ENCODE measurements at regions not wholly inside any gene's neighbourhood (a gene's known extent, or its start where the extent isn't known, plus 50 kb on each side); places are given as distances from the start of the nearest gene placed in this dataset.
"Not testable (repeated sequence)": the region's sequence is repeated elsewhere in the genome, so short reads cannot be mapped to it uniquely, and the experiment has no call there.

DNA sequence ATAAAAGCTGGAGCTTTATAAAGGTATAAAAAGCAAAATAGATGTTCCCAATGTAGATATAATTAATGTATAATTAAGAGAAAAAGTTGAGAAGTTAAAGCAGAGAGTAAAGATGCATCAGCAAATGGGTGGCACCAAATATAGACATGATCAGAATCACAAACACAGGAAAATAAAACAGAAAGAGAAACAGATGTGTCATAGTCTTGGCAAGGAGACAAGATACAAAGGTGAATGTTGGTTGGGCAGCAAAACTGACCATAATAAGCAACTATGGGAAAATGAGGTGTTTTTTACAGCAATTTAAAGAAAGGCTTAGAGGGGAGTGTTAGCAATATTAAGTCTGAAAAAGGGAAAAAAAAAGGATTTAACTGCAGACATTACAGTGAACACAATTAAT, 135.4 kb upstream of the CLEC14A start:
- DNase-seq: no peak

DNA sequence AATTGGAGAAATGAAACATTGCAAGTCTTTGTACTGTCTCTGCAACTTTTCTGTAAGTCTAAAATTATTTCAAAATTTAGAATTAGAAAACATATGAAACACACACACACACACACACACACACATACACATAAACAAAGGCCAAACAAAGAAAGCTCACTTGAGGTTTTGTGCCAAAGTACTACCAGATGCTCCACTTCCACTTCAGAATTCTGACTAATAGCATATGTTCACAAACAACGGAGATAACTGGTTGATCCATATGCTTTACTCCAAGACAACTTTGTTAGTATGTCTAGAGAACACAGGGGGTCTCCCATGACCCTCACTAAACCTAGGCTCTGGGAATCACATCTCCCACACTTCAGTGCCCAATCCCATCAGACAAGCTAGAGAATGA, 133.8 kb upstream of the CLEC14A start:
- DNase-seq: no peak

DNA sequence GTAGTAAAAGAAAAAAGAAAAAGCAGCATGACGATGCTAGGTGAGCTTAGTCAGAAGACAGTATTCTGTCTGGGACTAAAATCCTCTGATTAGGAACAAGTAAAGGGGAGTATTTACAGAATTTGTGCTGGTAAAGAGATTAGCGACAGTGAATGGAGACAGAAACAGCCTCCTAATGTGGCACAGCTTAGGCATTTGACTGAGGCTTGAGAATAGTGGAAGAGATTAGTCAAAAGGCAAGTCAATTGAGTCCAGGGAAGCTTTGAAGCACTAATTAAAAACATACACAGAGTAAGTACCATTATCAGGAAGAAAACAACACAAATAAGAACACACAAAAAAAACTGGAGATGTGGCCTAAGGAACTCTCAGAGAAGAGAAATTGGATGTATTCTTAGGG, 131.9 kb upstream of the CLEC14A start:
- DNase-seq: no peak

DNA sequence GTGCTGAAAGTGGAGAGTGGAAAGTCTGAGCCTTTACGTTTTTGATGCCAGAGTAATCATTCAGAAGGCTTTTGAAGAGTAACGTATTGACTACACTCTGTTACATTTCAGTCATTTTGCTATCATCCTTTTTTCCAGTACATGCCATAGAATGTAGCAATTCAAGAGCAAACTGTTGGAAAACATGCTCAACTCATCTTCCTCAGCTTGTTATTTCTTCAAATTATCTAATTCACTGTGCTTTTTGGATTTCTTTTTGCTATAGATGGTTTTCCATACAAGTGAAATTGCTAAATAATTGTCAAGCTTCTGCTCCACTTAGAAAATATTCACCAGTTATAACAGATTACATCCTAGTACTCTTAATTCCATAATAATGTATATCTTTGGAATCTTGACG, 129.9 kb upstream of the CLEC14A start:
- no peak for DNase-seq

DNA sequence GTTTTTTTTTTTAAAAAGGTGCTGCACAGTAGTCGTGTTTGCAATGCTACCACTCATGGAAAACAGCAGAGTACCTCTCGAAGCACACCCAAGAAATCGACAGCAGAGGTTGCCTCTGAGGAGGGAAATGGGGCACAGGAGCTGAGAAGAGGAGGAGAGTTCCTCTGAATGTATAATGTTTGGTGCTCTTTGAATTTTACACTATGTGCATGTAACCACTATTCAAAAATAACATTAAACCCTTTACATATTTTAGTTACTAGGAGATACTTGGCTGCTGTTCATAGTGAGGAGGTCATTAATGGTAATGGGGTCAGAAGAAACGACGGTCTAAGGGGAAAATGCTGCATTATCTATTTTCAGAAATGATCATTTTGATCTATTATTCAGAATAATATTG, 129.4 kb upstream of the CLEC14A start:
- no peak for DNase-seq

DNA sequence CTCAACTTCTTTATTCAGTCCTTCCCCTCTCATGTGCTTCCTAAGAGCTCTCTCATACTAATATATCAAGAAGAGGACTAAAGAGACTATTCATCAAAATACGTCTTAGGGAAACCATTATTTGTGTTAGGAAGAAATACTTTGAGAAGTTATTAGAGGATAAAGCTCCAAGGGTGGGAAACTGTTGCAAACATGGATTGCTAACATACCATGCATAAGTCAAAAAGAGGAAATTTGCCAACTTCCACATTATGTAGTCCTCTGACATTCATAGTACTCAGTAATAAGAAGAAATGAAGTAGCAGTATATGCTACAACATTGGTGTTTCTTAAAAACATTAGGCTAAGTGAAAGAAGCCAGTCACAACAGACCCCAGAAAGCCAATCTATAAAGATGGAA, 128.8 kb upstream of the CLEC14A start:
- DNase-seq: no peak

DNA sequence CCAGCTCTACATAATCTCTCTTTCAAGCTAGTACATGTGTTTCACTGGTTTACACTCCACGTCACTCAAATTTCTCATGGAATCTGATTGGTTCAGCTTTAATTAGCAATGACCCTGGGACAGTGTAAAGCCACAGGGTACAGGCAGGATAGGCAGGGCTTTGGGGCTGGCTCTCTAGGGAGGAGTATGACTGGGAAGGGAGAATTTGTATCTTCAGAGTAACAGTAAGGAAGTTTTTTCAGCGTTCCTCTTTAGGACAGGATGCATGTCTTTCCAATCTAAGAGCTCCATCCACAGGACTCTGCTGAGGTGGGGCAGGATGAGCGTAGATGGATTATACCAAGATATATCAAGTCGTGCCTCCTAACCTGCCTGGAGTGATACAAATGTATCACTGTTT, 112.0 kb upstream of the CLEC14A start:
- no peak for DNase-seq

DNA sequence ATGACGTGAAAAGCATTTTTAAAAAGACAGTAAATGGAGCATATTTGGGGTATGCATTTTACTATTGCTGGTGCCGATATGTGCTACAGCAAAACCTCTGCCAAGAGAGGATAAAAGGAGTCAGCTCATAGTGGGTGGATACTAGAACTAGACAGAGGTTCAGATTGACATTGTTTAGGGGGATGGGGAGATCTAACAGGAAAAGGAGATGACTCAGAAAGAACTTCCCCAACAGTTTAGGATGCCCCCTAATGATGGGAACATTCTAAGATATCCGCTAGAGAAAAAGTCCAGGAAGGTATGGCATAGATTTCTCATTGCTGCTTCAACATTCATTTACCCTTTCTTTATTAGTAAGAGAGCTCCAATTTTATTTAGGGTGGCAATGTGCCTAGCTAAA, 110.5 kb upstream of the CLEC14A start:
- DNase-seq: no peak

DNA sequence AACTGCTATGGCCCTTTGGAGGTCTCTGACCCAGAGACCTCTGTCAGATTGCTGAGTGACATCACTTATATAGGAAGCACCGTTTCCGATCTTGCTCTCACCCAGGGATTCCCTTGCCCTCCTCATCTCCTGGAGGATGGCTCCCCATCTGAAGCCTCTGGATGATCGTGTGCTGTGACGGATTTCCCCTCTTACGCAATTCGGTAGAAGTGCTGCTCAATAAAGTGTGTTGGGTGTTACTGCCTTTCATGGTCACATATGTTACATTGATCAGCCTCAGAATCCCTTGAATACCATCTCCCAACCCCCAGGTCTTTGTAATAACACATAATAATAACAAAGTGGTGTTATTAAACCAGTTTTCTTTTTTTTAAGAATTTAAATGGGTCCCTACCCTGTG, 107.3 kb upstream of the CLEC14A start:
- no peak for DNase-seq

DNA sequence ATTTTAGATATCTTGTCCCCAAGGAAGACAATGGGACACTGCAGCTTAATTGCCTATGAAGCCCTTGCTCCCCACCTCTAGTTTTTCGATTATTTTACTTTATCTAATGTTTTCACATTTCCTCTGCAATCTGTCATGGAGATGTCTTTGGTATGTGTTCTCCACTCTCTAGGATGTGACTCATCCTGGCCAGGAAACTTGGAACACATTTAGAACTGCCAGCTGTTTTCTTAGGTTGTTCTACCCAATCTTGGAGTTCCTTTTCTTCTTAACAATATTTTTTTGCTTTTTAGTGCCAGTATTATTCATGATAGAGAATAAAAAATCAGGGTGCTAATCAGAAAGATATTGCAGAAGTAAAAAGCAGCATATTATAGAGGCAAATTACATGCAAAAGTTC, 101.7 kb upstream of the CLEC14A start:
- DNase-seq: no peak

DNA sequence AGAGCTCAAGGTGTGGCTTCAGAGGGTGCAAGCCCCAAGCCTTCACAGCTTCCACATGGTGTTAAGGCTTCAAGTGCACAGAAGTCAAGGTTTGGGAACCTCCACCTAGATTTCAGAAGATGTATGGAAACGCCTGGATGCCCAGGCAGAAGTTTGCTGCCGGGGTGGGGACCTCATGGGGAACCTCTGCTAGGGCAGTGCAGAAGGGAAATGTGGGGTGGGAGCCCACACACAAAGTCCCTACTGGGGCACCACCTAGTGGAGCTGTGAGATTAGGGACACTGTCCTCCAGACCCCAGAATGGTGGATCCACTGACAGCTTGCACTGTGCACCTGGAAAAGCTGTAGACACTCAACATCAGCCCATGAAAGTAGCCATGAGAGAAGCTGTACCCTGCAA, 99.6 kb upstream of the CLEC14A start:
- not testable (repeated sequence) for DNase-seq

DNA sequence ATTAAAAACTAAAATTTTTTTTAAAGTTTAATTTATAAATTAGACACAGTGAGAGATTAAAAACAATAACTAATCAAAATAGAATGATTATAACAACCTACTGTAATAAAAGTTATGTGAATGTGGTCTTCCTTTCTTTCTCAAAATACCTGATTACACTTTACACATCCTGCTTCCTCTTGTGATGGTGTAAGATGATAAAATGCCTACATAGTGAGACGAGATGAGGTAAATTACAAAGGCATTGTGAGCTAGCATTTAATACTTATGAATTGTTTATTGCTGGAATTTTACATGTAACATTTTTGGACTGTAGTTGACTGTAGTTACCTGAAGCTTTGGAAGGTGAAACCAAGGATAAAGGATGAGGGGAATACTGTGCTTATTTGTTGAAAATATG, 94.2 kb upstream of the CLEC14A start:
- no peak for DNase-seq

DNA sequence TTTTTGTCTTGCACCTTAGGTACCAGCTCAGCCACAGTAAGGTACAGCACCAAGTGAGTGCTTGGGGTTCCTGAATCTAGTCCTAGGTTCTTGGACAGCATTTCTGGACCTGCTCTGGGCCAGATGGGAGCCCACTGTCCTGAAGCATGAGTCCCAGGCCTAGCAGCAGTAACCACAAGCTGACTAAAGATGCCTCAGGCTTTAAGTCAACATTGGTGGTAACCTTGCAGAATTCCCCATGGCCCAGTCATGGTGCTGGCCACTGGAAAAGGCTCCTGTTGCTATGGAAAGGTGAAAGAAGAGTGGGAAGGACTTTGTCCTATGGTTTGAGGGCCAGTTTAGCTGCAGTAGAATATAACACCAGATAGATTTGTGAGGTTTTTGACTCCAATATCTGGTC, 86.9 kb upstream of the CLEC14A start:
- DNase-seq: no peak

DNA sequence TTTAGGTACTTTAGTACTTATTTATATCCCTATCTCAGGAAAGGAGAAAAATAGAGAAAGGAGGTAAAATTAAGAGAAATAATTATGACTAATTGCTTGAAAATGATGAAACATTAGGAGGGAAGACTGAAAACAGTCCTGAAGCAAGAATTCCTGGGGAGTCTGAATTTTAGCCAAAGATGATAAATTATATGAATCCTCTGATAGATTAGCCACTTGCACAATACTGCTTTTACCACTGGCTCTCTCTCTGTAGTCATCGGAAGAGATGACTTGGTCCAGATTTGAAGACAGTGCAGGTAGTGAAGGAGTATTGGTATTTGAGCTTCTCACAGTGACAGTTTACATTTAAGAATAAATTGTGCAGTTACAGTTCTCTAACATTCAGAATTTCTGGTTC, 83.8 kb upstream of the CLEC14A start:
- DNase-seq: no peak

DNA sequence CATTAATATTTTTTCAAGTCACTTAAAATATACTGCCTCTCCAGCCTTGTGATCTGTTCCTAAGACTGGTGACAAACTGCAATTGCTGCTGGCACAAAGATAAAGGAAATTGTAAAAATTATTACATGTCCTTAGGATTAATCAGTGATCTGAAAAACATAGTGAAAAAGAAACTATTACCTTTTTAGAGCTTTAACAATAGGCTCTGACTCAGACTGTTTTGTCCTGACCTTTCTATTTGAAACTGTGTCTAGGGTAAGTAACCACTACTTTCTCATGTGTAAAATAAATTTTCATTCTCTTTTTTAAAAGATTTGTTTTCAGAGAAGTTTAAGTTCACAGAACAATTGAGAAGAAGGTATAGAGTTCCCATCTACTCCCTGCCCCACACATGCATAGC, 80.4 kb upstream of the CLEC14A start:
- DNase-seq: no peak

DNA sequence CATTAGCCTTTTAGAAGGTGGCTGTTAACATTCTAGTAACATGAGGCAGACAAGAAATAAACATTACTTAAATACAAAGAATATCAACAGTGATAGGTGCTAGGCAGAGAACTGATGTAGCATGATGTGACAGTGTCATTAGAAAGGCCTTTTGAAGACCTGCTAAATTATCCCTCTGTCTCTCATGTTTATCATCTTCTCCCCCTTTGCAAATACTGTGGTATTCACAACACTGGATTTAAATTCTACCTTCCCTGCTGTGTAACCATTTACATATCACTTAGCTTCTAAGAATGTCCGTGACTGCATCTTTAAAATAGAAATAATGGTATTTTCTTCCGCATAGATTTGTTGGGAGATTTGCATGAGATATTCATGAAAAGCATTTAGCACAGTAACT, 74.4 kb upstream of the CLEC14A start:
- DNase-seq: no peak

DNA sequence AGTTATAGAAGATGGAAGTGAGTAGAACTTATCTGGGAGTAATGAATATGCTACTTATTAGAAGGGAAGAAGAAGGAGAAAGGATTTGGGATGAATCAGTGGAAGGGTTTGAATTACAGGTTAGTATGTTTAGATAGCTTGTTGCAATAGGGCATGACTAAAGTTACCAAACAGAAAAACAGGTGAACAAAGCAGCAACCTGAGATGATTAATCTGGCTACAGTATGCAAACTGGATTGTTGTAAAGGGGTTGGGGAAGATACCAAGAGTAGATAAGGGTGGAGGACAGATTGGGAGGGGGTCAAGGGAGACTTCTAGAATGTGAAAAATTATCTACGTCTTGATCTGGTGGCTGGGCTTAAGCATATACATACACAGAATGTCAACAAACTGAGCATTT, 73.4 kb upstream of the CLEC14A start:
- DNase-seq: no peak

DNA sequence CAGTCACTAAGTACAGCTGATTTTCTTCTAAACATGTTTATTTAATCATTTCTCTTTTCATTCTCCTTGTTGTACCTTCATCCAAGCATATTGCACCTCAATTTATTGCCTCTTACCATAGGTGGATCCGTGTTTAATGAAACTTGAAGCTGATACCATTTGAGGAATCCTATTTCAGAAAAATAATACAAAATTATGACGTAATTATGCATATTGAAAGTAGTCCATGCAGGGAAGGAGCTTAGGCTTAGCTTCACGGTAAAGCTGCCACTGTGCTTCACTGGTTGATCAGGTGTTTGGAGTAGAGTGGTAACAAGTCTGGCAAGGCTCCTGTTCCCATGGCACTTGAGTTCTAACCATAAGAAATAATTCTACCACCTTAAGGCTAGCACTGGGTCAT, 61.0 kb upstream of the CLEC14A start:
- DNase-seq: no peak

DNA sequence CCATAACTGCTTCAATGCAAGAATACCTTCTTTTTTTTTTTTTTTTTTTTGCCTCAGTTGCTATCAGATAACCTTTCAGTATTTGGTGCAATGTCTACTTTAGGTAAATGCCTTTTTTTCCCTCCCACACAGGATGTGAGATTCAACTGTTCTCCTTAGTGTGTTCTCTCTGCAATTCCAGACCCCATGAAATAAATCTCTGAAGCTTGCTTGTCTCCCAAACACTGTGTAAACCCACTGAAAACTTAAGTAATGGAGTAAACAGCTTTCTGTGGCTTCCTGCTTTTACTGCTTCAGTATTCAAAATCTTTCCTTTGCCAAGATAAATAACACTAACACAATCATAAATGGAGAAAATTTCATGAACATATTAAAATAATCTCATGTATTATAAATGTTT, 55.8 kb upstream of the CLEC14A start:
- no peak for DNase-seq

DNA sequence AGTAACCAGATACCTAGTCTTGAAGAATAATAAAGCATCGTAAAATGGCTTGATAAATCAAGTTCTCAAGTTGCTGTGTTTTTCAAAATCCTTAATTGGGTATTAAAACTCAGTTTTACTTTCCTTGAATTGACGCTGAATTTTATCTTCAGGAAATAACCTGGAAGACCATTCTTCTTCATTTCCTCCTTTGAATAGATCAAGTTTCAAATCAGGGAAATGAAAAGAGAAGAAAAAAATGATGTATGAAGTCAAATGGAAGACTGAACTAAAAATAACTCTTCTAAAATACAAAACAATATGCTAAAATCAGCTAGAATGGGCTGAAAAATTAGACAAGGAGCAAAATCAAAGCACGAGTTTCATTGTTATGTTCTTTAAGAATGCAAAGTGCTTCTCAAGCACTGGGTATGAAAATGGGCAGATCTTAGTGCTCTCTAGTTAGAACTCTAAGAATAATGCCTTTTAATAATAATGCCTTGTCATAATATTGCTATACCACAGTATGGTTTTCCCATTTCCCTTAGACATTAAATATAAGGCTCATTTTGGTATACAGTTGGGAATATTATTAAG, 54.6 kb upstream of the CLEC14A start:
- no peak for DNase-seq

DNA sequence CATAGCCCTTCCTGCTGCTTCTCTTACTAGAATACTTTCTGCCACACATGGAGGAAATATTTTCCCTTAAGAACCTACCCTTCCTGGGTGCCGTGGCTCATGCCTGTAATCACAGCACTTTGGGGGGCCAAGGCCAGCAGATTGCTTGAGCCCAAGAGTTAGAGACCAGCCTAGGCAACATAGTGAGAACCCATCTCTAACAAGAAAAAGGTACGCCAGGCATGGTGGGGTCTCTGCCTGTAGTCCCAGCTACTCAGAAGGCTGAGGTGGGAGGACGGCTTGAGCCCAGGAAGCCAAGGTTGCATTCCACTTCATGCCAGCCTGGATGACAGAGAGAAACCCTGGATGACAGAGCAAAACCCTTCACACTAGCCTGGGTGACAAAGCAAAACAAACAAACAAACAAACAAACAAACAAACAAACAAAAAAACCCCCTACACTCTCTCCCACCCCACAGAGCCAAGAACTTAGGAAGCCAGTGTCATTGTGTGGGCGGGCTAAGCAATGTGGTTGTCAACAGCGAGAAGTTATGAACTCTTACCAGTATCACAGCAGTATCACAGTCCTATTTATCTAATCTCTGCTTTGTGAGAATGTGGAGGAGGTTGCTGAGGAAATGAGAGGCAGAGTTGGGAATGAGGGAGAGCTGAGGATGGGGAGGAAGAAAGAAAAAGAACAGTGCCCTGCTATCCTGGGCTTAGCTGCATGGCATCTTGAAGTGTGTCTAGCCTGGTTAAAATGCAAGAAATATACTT, 53.8 kb upstream of the CLEC14A start:
- DNase-seq: no peak

All from T-helper 9 cell (primary cell).